SU-DHL-6 (cell line): ENCODE measurements at regions not wholly inside any gene's neighbourhood (a gene's known extent, or its start where the extent isn't known, plus 50 kb on each side); places are given as distances from the start of the nearest gene placed in this dataset.

Experiments used
- H2AFZ ChIP-seq: fragments of 200-600 bp; sonication (generic); 2 replicates; pipeline ENCODE4 v1.6.1; 2014; ENCODE audit warnings: low read depth, mild to moderate bottlenecking, moderate library complexity, mixed read lengths, antibody characterized with exemption, low read length; ENCODE audit not compliant: severe bottlenecking
- H3F3A ChIP-seq: fragments of 200-600 bp; shearing (Covaris generic); 2 replicates; pipeline ENCODE4 v1.6.0; 2016; ENCODE audit warnings: antibody characterized with exemption, mild to moderate bottlenecking; ENCODE audit not compliant: insufficient read depth
- H3K27ac ChIP-seq: fragments of 200-600 bp; sonication (generic); 2 replicates; pipeline ENCODE4 v1.5.1; 2016; ENCODE audit warnings: low read depth, mild to moderate bottlenecking, low read length, moderate library complexity, mixed read lengths
- H3K27me3 ChIP-seq: fragments of 200-600 bp; sonication (generic), shearing (Covaris generic); 2 replicates; pipeline ENCODE4 v1.6.0; 2014; ENCODE audit warnings: mild to moderate bottlenecking, low read length
- H3K36me3 ChIP-seq: fragments of 200-600 bp; sonication (generic); 2 replicates; pipeline ENCODE4 v1.6.1; 2014; ENCODE audit warnings: mild to moderate bottlenecking, low read length, mixed read lengths
- H3K4me2 ChIP-seq: fragments of 300-600, 200-600 bp; shearing (Covaris generic), sonication (generic); 2 replicates; pipeline ENCODE4 v1.6.0; 2014; ENCODE audit warnings: low read length, low read depth, mild to moderate bottlenecking; ENCODE audit not compliant: poor library complexity, severe bottlenecking
- H3K4me3 ChIP-seq: fragments of 200-600 bp; sonication (generic); 2 replicates; pipeline ENCODE4 v1.5.1; 2014; ENCODE audit warnings: antibody characterized with exemption, low read length, mild to moderate bottlenecking, mixed read lengths; ENCODE audit not compliant: insufficient read depth, poor library complexity, severe bottlenecking
- H3K79me2 ChIP-seq: fragments of 200-600 bp; sonication (generic); 2 replicates; pipeline ENCODE4 v1.6.1; 2014; ENCODE audit warnings: mild to moderate bottlenecking, low read length, moderate library complexity; ENCODE audit not compliant: insufficient read depth
- H3K9ac ChIP-seq: fragments of 200-600 bp; sonication (generic); 2 replicates; pipeline ENCODE4 v1.7.0; 2014; ENCODE audit warnings: mild to moderate bottlenecking, low read length
- H3K9me2 ChIP-seq: fragments of 200-600 bp; sonication (generic); replicated peaks from 2 replicates; pipeline ENCODE4 v1.6.1; 2014; ENCODE audit warnings: low read length; ENCODE audit not compliant: insufficient read depth
- H3K9me3 ChIP-seq: fragments of 200-600 bp; sonication (generic); 2 replicates; pipeline ENCODE4 v1.6.1; 2014; ENCODE audit warnings: low read length, mixed read lengths; ENCODE audit not compliant: insufficient read depth
- H4K20me1 ChIP-seq: fragments of 200-600 bp; sonication (generic); 2 replicates; pipeline ENCODE4 v1.6.1; 2014; ENCODE audit warnings: low read depth, mild to moderate bottlenecking, antibody characterized with exemption, low read length, moderate library complexity, mixed read lengths
- CTCF ChIP-seq: fragments of 200-600 bp; sonication (generic); IDR thresholded peaks from one replicate; pipeline ENCODE4 v1.5.1; 2017; ENCODE audit warnings: antibody characterized with exemption, mild to moderate bottlenecking, low read length, moderate library complexity; ENCODE audit not compliant: insufficient read depth, poor library complexity, severe bottlenecking
- EZH2phosphoT487 ChIP-seq: fragments of 200-600 bp; sonication (generic), shearing (Covaris generic); conservative IDR thresholded peaks from 2 replicates; pipeline ENCODE4 v1.6.1; 2018; ENCODE audit warnings: mild to moderate bottlenecking, antibody characterized with exemption, low read length, moderate library complexity, mixed read lengths

- no peak overlapping the region for H3K9ac ChIP-seq
- H3K36me3 ChIP-seq: no peaks in the 10 kb centered on the region
Measured at GRCh38 chr9:24817756-24818155, 272.1 kb upstream of the IZUMO3 start.

GRCh38 chr9:24816006-24816405 is 270.3 kb upstream of the IZUMO3 start:
- no peak for TF ChIP-seq EZH2phosphoT487
- no peak for TF ChIP-seq CTCF
- H3K9ac ChIP-seq: no peak overlapping the region
- H3K27me3 ChIP-seq: no peaks in the 10 kb centered on the region
- no peak overlapping the region for H3K4me2 ChIP-seq
- H3K9me3 ChIP-seq: no peaks in the 10 kb centered on the region
- no peaks in the 10 kb centered on the region for H3K9me2 ChIP-seq
- no peak overlapping the region for H3K4me3 ChIP-seq
- H3K36me3 ChIP-seq: no peaks in the 10 kb centered on the region
- H2AFZ ChIP-seq: no peak overlapping the region
- H3F3A ChIP-seq: no peaks in the 10 kb centered on the region
- H3K79me2 ChIP-seq: no peaks in the 10 kb centered on the region
- H3K27ac ChIP-seq: no peak overlapping the region
- H4K20me1 ChIP-seq: no peaks in the 10 kb centered on the region

More at GRCh38 chr9:24817756-24818155, 272.1 kb upstream of the IZUMO3 start:
- TF ChIP-seq EZH2phosphoT487 (no peak), CTCF (no peak)
- Histone ChIP-seq H3K4me2 (no peak overlapping the region), H2AFZ (no peak overlapping the region), H3K4me3 (no peak overlapping the region), H3F3A (no peaks in the 10 kb centered on the region), H3K9me3 (no peaks in the 10 kb centered on the region), H3K27ac (no peak overlapping the region), H4K20me1 (no peaks in the 10 kb centered on the region), H3K27me3 (no peaks in the 10 kb centered on the region), H3K9me2 (no peaks in the 10 kb centered on the region), H3K79me2 (no peaks in the 10 kb centered on the region)

- Histone ChIP-seq H3K79me2 (no peaks in the 10 kb centered on the region), H3K4me2 (no peak overlapping the region), H3F3A (no peaks in the 10 kb centered on the region), H3K9ac (no peak overlapping the region), H3K9me2 (no peaks in the 10 kb centered on the region), H3K4me3 (no peak overlapping the region), H2AFZ (no peak overlapping the region), H3K36me3 (no peaks in the 10 kb centered on the region), H4K20me1 (no peaks in the 10 kb centered on the region), H3K27ac (no peak overlapping the region), H3K9me3 (no peaks in the 10 kb centered on the region), H3K27me3 (no peaks in the 10 kb centered on the region)
- TF ChIP-seq CTCF: no peak
- TF ChIP-seq EZH2phosphoT487: no peak
Measured at GRCh38 chr9:24801344-24801743, 255.6 kb upstream of the IZUMO3 start.

GRCh38 chr9:24793787-24794186 is 248.1 kb upstream of the IZUMO3 start:
- Histone ChIP-seq H3K4me3 (no peak overlapping the region), H4K20me1 (no peaks in the 10 kb centered on the region), H3K27me3 (no peaks in the 10 kb centered on the region), H2AFZ (no peak overlapping the region), H3K9ac (no peak overlapping the region), H3F3A (no peaks in the 10 kb centered on the region), H3K9me2 (no peaks in the 10 kb centered on the region), H3K9me3 (no peaks in the 10 kb centered on the region), H3K36me3 (no peaks in the 10 kb centered on the region), H3K4me2 (no peak overlapping the region), H3K27ac (no peak overlapping the region), H3K79me2 (no peaks in the 10 kb centered on the region)
- TF ChIP-seq CTCF (no peak), EZH2phosphoT487 (no peak)
